Smooth muscle cell (in vitro differentiated cells): ENCODE measurements at regions not wholly inside any gene's neighbourhood (a gene's known extent, or its start where the extent isn't known, plus 50 kb on each side); places are given as distances from the start of the nearest gene placed in this dataset.

Source experiments
- DNase-seq: peaks from one replicate; lab custom pipeline; 2025; ENCODE audit not compliant: unreplicated experiment; lab: John Stamatoyannopoulos, UW
- H2AFZ ChIP-seq: fragments of 200-600 bp; sonication (generic); 2 replicates; pipeline ENCODE4 v1.6.0; 2016; ENCODE audit warnings: antibody characterized with exemption, low read depth, mild to moderate bottlenecking
- H3F3A ChIP-seq: fragments of 200-600 bp; sonication (generic); 2 replicates; pipeline ENCODE4 v1.6.0; 2017; ENCODE audit warnings: antibody characterized with exemption, low read depth
- H3K27ac ChIP-seq: fragments of 200-600 bp; sonication (generic); 2 replicates; pipeline ENCODE4 v1.5.1; 2016; ENCODE audit warnings: low read depth, mild to moderate bottlenecking
- H3K27me3 ChIP-seq: fragments of 200-600 bp; sonication (generic); 2 replicates; pipeline ENCODE4 v1.6.1; 2016; ENCODE audit warnings: low read depth, mild to moderate bottlenecking
- H3K36me3 ChIP-seq: fragments of 200-600 bp; sonication (generic); 2 replicates; pipeline ENCODE4 v1.5.1; 2016; ENCODE audit warnings: low read depth
- H3K4me1 ChIP-seq: fragments of 200-600 bp; sonication (generic); 2 replicates; pipeline ENCODE4 v1.5.1; 2016; ENCODE audit warnings: low read depth
- H3K4me2 ChIP-seq: fragments of 200-600 bp; sonication (generic); 2 replicates; pipeline ENCODE4 v1.6.0; 2016; ENCODE audit warnings: mild to moderate bottlenecking
- H3K4me3 ChIP-seq: fragments of 200-600 bp; sonication (generic); 2 replicates; pipeline ENCODE4 v1.5.1; 2016; ENCODE audit warnings: mild to moderate bottlenecking
- H3K79me2 ChIP-seq: fragments of 200-600 bp; sonication (generic); 2 replicates; pipeline ENCODE4 v1.6.0; 2016; ENCODE audit warnings: low read depth, mild to moderate bottlenecking
- H3K9ac ChIP-seq: fragments of 200-600 bp; sonication (generic); 2 replicates; pipeline ENCODE4 v1.6.0; 2016; ENCODE audit warnings: low read depth
- H3K9me3 ChIP-seq: fragments of 200-600 bp; sonication (generic); replicated peaks from 2 replicates; pipeline ENCODE4 v1.5.1; 2016; ENCODE audit warnings: low read depth
- H4K20me1 ChIP-seq: fragments of 200-600 bp; sonication (generic); 2 replicates; pipeline ENCODE4 v1.6.0; 2016; ENCODE audit warnings: low read depth
- WGBS: methylation state at CpG from one replicate; pipeline ENCODE4 v1.1.7; 2016; ENCODE audit warnings: low lambda C conversion rate; 5-methylcytosine and 5-hydroxymethylcytosine counted together
- TF ChIP-seq, protein P1 (sequence below): fragments of 200-600 bp; sonication (generic); IDR thresholded peaks from 2 replicates; pipeline ENCODE4 v1.5.1; 2017; ENCODE audit warnings: borderline replicate concordance, mild to moderate bottlenecking, antibody characterized with exemption; ENCODE audit not compliant: insufficient read depth, poor library complexity, severe bottlenecking

GRCh38 chr5:58330781-58331180 lies 129.1 kb downstream of the PLK2 start:
- no peaks in the 10 kb centered on the region for H3K36me3 ChIP-seq
- 92% methylated on average over 2 of the region's 2 CpGs for WGBS
- H3K9ac ChIP-seq, result no peak overlapping the region
- no peaks in the 10 kb centered on the region for H3F3A ChIP-seq
- TF ChIP-seq, protein P1, sequence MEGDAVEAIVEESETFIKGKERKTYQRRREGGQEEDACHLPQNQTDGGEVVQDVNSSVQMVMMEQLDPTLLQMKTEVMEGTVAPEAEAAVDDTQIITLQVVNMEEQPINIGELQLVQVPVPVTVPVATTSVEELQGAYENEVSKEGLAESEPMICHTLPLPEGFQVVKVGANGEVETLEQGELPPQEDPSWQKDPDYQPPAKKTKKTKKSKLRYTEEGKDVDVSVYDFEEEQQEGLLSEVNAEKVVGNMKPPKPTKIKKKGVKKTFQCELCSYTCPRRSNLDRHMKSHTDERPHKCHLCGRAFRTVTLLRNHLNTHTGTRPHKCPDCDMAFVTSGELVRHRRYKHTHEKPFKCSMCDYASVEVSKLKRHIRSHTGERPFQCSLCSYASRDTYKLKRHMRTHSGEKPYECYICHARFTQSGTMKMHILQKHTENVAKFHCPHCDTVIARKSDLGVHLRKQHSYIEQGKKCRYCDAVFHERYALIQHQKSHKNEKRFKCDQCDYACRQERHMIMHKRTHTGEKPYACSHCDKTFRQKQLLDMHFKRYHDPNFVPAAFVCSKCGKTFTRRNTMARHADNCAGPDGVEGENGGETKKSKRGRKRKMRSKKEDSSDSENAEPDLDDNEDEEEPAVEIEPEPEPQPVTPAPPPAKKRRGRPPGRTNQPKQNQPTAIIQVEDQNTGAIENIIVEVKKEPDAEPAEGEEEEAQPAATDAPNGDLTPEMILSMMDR, result no peak
- H4K20me1 ChIP-seq, result no peaks in the 10 kb centered on the region
- no peak overlapping the region for H2AFZ ChIP-seq
- H3K4me1 ChIP-seq, result no peaks in the 10 kb centered on the region
- DNase-seq, result no peak
- no peak overlapping the region for H3K4me2 ChIP-seq
- H3K27me3 ChIP-seq, result no peaks in the 10 kb centered on the region
- H3K27ac ChIP-seq, result no peak overlapping the region
- H3K4me3 ChIP-seq, result no peak overlapping the region
- H3K9me3 ChIP-seq, result no peaks in the 10 kb centered on the region
- no peaks in the 10 kb centered on the region for H3K79me2 ChIP-seq

DNA sequence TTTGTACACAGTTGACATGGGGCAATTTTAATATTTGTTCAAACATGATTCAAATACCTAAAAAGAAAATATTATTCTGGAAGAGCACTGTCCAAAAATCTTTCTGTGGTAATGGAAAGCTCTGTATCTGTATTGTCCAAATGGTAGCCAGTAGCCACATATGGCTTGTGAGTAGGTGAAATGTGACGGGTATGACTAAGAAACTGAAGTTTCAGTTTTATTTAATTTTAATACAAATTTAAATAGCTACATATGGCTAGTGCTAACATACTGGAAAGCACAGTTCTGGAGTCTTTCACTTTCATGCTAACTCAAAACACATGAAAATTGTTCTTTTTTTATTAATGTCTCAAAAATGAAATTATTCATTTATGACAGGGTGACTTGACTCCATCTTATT lies 132.6 kb downstream of the PLK2 start:
- no peaks in the 10 kb centered on the region for H4K20me1 ChIP-seq
- WGBS, result 91% methylated on average over 1 of the region's 1 CpG

GRCh38 chr5:58326022-58326421 lies 133.9 kb downstream of the PLK2 start:
- Histone ChIP-seq H3K4me3 (no peak overlapping the region), H3K4me2 (no peak overlapping the region), H3K27me3 (no peaks in the 10 kb centered on the region), H2AFZ (no peak overlapping the region), H3K9ac (no peak overlapping the region), H3K27ac (no peak overlapping the region), H3K79me2 (no peaks in the 10 kb centered on the region), H3F3A (no peaks in the 10 kb centered on the region), H3K9me3 (no peaks in the 10 kb centered on the region), H4K20me1 (no peaks in the 10 kb centered on the region), H3K4me1 (peaks cover 7% of the 10 kb centered on the region), H3K36me3 (no peaks in the 10 kb centered on the region)
- WGBS, result 65% methylated on average over 1 of the region's 1 CpG
- TF ChIP-seq, protein P1, result no peak
- DNase-seq, result no peak

More for the DNA sequence above, 132.6 kb downstream of the PLK2 start:
- peaks cover 4% of the 10 kb centered on the region for H3K4me1 ChIP-seq
- H3K36me3 ChIP-seq, result no peaks in the 10 kb centered on the region
- H2AFZ ChIP-seq, result no peak overlapping the region
- no peak overlapping the region for H3K4me3 ChIP-seq
- no peak overlapping the region for H3K4me2 ChIP-seq
- no peak overlapping the region for H3K9ac ChIP-seq
- H3K79me2 ChIP-seq, result no peaks in the 10 kb centered on the region
- no peaks in the 10 kb centered on the region for H3K9me3 ChIP-seq
- no peaks in the 10 kb centered on the region for H3F3A ChIP-seq
- no peak overlapping the region for H3K27ac ChIP-seq
- TF ChIP-seq, protein P1, result no peak
- H3K27me3 ChIP-seq, result no peaks in the 10 kb centered on the region
- no peak for DNase-seq

DNA sequence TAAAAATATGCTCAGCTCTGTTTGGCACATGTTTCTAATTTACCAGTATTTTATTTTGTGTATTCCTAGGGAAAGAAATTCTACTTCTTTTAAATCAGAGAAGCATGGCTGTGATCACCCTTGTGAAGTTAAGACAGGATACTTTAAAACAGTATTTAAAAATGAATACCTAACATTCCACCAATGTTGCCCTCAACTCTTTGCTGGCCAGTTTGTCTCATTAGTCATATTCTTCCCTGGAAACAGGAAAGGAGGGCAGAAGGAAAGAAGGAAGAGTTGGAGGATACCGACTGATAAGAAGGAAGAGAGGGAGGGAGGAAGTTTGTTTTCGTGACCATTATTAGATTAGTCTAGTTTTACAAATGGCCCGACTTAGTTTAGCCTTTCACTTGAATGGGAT lies 137.4 kb downstream of the PLK2 start:
- Histone ChIP-seq H3K27me3 (no peaks in the 10 kb centered on the region), H2AFZ (peak overlapping the region; percentile 44)

More for the DNA sequence above, 137.4 kb downstream of the PLK2 start:
- Histone ChIP-seq H3K4me3 (no peak overlapping the region), H3K4me2 (peak overlapping the region; percentile 62), H3F3A (no peaks in the 10 kb centered on the region), H3K27ac (no peak overlapping the region), H4K20me1 (no peaks in the 10 kb centered on the region), H3K9ac (no peak overlapping the region), H3K36me3 (no peaks in the 10 kb centered on the region), H3K4me1 (peaks cover 7% of the 10 kb centered on the region), H3K79me2 (no peaks in the 10 kb centered on the region), H3K9me3 (no peaks in the 10 kb centered on the region)
- 26% methylated on average over 3 of the region's 3 CpGs for WGBS
- TF ChIP-seq, protein P1, result no peak
- DNase-seq, result no peak
